ENCODE measurements at regions not wholly inside any gene's neighbourhood (a gene's known extent, or its start where the extent isn't known, plus 50 kb on each side); places are given as distances from the start of the nearest gene placed in this dataset.

DNA sequence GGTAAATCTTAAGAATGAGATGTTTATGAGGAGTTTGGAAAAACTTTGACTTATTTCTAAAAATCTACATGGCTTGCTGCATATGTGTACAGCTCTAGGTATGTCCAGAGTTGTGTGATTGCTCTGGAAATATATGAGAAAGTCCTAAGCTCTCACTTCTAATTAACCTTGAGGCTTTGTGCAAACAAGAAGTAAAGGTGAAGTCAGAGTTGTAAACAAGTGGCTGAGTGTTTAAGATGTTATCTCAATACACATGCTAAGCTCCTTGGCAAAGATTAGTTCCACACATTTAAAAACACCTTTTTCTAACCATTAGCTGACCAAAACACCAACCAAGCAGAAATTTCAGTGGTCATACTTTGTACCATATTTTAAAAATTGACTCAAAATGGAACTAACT, 684.2 kb downstream of the HTR1B start:
- no peak for TF ChIP-seq POLR2AphosphoS5 (IDR thresholded peaks at IDR 0.05; ENCODE audit: low read depth, low read length)
- TF ChIP-seq POLR2A (IDR thresholded peaks at IDR 0.05; ENCODE audit: low read depth, low read length) = no peak
